T-helper 1 cell treated with Interleukin-12 subunit alpha and Interleukin-12 subunit beta and Interleukin-4 antibody, amounts not matched to agents 30 μg/mL and 1 μg/mL, for 36 hours (primary cell): ENCODE measurements at regions not wholly inside any gene's neighbourhood (a gene's known extent, or its start where the extent isn't known, plus 50 kb on each side); places are given as distances from the start of the nearest gene placed in this dataset.

Experiments used
- H3K27ac Mint-ChIP-seq: one replicate; pipeline ENCODE4 v1.8.0; 2021; ENCODE audit warnings: mild to moderate bottlenecking, mixed read lengths
- H3K27me3 Mint-ChIP-seq: one replicate; pipeline ENCODE4 v1.8.0; 2021; ENCODE audit warnings: low read depth, mixed read lengths
- H3K36me3 Mint-ChIP-seq: one replicate; pipeline ENCODE4 v1.8.0; 2021; ENCODE audit warnings: low read depth, mixed read lengths
- H3K4me1 Mint-ChIP-seq: one replicate; pipeline ENCODE4 v1.8.0; 2021; ENCODE audit warnings: low read depth, mixed read lengths
- H3K4me3 Mint-ChIP-seq: one replicate; pipeline ENCODE4 v1.8.0; 2021; ENCODE audit warnings: mild to moderate bottlenecking, moderate library complexity, mixed read lengths
- H3K9me3 Mint-ChIP-seq: one replicate; pipeline ENCODE4 v1.8.0; 2021; ENCODE audit warnings: mixed read lengths

DNA sequence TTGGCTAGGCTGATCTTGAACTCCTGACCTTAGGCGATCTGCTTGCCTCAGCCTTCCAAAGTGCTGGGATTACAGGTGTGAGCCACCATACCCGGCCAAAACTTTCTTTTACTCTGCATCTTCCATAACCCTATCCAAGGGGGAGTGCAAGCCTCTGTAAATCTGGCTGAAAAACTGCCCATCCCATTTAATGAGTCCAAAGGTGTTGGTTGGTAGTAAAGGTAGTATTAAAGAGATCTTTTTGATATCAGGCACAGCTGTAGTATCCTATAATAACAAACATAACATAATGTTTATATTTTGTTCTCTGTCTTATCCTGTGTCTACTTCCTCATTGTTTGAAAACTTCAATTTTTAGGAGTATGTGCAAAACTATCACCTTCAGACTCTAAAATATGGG is 559.8 kb upstream of the ATXN8OS start:
- H3K4me1 Mint-ChIP-seq: no peaks in the 10 kb centered on the region
- H3K4me3 Mint-ChIP-seq: no peak overlapping the region
- no peaks in the 10 kb centered on the region for H3K27me3 Mint-ChIP-seq
- no peaks in the 10 kb centered on the region for H3K36me3 Mint-ChIP-seq
- H3K9me3 Mint-ChIP-seq: no peaks in the 10 kb centered on the region
- H3K27ac Mint-ChIP-seq: no peak overlapping the region

- Mint-ChIP-seq H3K27me3 (no peaks in the 10 kb centered on the region), H3K4me3 (no peak overlapping the region), H3K4me1 (no peaks in the 10 kb centered on the region), H3K36me3 (no peaks in the 10 kb centered on the region), H3K27ac (no peak overlapping the region), H3K9me3 (no peaks in the 10 kb centered on the region)
Measured at GRCh38 chr13:69545551-69545950, 562.1 kb upstream of the ATXN8OS start.

DNA sequence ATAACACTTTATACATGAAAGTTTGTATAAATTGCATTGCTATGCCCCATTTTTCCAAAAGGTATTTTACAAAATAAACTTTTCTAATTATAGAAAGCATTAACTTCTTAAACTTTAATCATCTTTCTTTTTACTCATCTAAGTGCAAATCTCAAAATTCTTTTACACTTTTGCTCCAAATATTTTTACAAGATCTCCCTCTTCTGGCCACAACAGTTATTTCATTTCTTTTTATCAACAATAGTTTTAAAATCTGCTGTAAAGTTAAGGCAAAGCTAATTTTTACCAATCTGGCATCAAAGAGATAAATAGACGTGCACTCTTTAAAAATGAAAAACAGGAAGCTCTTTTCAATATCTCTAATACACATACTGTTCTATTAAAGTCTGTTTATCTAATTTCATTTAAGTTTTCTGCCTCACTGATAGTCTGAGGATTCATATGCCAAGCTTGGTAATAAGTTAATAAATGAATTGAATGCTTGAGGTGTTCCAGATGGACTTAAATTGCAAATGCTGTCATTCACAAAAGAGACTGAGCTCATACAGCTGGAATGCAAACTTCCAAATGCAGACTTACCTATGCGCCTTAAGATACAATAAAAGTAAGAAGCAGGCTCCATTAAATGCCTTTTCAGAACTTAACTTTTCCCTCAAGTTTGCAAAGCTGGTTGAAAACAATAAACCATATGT is 583.0 kb upstream of the ATXN8OS start:
- no peaks in the 10 kb centered on the region for H3K9me3 Mint-ChIP-seq
- no peak overlapping the region for H3K4me3 Mint-ChIP-seq
- H3K27ac Mint-ChIP-seq: no peak overlapping the region
- H3K36me3 Mint-ChIP-seq: no peaks in the 10 kb centered on the region
- H3K27me3 Mint-ChIP-seq: no peaks in the 10 kb centered on the region
- H3K4me1 Mint-ChIP-seq: no peaks in the 10 kb centered on the region

GRCh38 chr13:69496981-69497380 is 610.6 kb upstream of the ATXN8OS start:
- H3K36me3 Mint-ChIP-seq: no peaks in the 10 kb centered on the region
- peaks cover 6% of the 10 kb centered on the region for H3K9me3 Mint-ChIP-seq
- no peak overlapping the region for H3K27ac Mint-ChIP-seq
- H3K4me1 Mint-ChIP-seq: no peaks in the 10 kb centered on the region
- no peaks in the 10 kb centered on the region for H3K27me3 Mint-ChIP-seq
- no peak overlapping the region for H3K4me3 Mint-ChIP-seq

GRCh38 chr13:69495096-69495495 is 612.5 kb upstream of the ATXN8OS start:
- no peaks in the 10 kb centered on the region for H3K27me3 Mint-ChIP-seq

GRCh38 chr13:69487576-69487975 is 620.0 kb upstream of the ATXN8OS start:
- peaks cover 21% of the 10 kb centered on the region for H3K9me3 Mint-ChIP-seq
- H3K27ac Mint-ChIP-seq: no peak overlapping the region
- H3K36me3 Mint-ChIP-seq: no peaks in the 10 kb centered on the region
- H3K4me3 Mint-ChIP-seq: no peak overlapping the region
- no peaks in the 10 kb centered on the region for H3K27me3 Mint-ChIP-seq
- no peaks in the 10 kb centered on the region for H3K4me1 Mint-ChIP-seq

More at GRCh38 chr13:69495096-69495495, 612.5 kb upstream of the ATXN8OS start:
- peaks cover 7% of the 10 kb centered on the region for H3K9me3 Mint-ChIP-seq
- H3K4me1 Mint-ChIP-seq: no peaks in the 10 kb centered on the region
- H3K27ac Mint-ChIP-seq: no peak overlapping the region
- no peaks in the 10 kb centered on the region for H3K36me3 Mint-ChIP-seq
- no peak overlapping the region for H3K4me3 Mint-ChIP-seq

DNA sequence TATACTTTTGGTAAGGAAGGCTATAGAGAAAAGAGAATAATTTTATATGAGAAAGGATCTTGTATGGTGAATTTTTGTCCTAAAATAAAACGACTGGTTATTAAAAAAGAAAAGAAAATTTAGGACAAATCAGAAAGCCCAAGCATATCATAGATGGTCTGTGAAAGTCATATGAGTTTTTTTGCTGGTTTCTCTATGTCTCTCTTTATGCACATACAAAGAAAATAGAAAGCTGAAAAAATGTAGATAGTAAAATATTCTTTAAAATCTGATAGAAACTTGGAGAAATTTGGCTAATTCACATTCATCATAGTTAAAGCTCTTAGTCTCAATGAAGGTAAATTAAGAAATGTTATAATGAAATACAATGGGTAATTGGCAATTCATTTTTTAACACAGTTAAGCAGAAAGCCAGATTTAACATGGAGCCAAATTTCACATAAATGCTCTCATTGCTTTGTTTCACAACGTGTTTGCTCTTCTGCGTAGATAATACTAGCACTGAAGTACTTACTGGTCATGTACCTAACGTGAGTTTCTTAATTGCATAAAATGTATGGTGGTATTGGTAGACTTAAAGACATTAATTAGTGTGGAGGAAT is 621.5 kb upstream of the ATXN8OS start:
- no peaks in the 10 kb centered on the region for H3K36me3 Mint-ChIP-seq
- H3K4me1 Mint-ChIP-seq: no peaks in the 10 kb centered on the region
- no peaks in the 10 kb centered on the region for H3K27me3 Mint-ChIP-seq
- H3K4me3 Mint-ChIP-seq: no peak overlapping the region
- peaks cover 28% of the 10 kb centered on the region for H3K9me3 Mint-ChIP-seq
- no peak overlapping the region for H3K27ac Mint-ChIP-seq

DNA sequence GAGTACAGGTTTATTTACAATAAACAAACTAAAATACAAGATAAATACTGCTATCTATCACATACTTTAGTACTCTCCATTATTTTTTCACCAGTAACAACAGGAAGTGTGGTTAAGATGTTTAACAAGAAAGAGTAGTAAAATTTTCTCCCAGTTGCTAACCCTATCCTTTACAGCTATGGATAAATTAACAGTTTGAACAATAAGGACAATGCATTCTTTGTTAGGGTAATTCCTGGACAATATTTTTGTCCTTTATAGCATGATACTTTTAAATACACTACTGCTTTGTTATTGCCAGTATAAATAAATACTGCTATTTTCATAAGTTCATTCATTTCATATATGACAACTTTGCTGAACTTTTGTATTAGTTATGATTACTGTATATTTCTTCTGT is 630.2 kb upstream of the ATXN8OS start:
- Mint-ChIP-seq H3K4me3 (no peak overlapping the region), H3K27me3 (no peaks in the 10 kb centered on the region), H3K36me3 (no peaks in the 10 kb centered on the region), H3K4me1 (no peaks in the 10 kb centered on the region), H3K27ac (no peak overlapping the region), H3K9me3 (peaks cover 8% of the 10 kb centered on the region)

DNA sequence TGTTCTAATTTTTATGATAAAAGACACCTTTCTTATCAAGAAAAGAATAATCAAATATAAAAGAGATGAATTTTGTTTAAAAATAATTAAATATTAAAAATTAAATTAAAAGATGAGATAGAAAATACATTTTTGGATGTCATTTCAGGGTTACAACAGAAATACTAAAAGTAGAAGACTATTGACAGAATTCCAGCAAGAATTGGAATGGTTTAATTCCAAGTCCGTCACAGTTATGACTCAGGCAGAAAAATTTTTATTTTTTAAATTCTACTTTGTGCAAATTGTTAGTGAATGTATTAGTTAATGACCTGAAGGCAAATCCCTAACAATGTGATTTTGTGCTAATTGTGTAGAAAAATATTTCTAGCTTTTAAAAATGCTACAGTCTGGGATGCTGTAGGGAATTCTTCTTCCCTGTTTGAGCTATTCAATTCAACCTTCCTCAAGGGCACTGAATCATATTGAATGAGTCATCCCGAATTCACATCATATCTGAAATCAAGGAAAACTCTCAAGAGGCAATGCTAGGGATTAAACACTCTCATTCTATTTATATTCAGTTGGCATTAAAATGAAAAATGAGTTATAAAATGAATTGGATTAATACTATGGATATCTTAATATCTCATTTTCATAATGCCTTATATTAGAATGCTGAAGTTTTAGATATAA is 633.5 kb upstream of the ATXN8OS start:
- Mint-ChIP-seq H3K9me3 (no peaks in the 10 kb centered on the region), H3K27me3 (no peaks in the 10 kb centered on the region), H3K4me1 (no peaks in the 10 kb centered on the region), H3K36me3 (no peaks in the 10 kb centered on the region), H3K4me3 (no peak overlapping the region), H3K27ac (no peak overlapping the region)

DNA sequence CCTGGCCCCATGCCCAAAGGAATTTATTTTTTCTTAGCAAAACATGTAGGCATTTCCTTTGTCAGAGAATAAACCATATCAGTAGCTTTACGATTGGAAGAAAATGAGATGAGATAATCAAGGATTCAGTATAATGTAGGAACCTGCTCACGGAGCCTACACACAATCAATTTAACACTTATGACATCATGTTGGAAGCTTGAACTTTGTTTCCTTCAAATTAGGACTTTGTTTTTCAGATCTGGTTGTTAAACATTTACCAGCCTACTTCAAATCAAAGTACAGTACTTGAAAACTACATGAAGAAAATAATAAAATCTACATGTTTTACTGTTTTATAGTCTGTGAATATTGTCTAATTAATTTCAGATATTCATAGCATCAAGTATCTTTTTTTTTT is 639.0 kb upstream of the ATXN8OS start:
- Mint-ChIP-seq H3K4me3 (no peak overlapping the region), H3K27ac (no peak overlapping the region), H3K4me1 (no peaks in the 10 kb centered on the region), H3K27me3 (no peaks in the 10 kb centered on the region), H3K36me3 (no peaks in the 10 kb centered on the region), H3K9me3 (peaks cover 14% of the 10 kb centered on the region)

DNA sequence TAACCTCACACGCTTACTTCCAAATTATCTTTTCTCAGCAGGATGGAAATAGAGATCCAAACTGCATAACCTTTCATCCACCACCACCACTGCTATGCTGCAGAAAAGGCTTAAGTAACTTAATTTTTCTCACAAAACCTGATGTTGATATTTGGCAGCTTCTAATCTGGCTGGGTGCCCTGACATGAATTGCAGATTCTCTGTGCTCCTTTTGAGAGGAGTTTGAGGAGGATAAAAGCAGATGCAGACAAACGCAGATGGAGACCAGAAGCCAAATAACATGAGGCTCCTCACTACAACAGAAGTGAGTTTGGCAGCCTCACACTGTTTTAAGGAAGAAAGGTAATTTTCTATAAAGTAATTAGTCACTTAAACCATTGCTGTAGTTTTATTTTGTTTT is 646.2 kb upstream of the ATXN8OS start:
- Mint-ChIP-seq H3K4me1 (no peaks in the 10 kb centered on the region), H3K4me3 (no peak overlapping the region), H3K27ac (no peak overlapping the region), H3K27me3 (no peaks in the 10 kb centered on the region), H3K36me3 (no peaks in the 10 kb centered on the region), H3K9me3 (peaks cover 24% of the 10 kb centered on the region)

DNA sequence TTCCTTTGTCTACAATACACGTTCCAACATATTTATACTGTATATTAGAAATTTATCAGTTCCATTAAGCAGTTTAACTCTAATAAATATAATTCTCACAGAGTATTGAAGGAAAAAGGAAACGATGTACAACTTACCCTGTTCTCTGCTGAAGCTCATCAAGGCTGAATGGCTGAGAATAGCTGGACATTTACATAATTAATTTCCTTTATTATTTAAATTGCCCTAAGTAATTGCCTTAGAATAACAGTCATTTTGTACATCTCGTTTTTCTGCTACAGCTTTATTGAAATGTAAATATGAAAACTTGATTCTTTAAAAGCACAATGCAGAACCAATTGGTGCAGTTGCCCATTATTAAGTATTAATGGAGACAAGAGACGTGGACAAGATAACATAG is 648.3 kb upstream of the ATXN8OS start:
- Mint-ChIP-seq H3K27me3 (no peaks in the 10 kb centered on the region), H3K4me3 (no peak overlapping the region), H3K4me1 (no peaks in the 10 kb centered on the region), H3K36me3 (no peaks in the 10 kb centered on the region), H3K9me3 (peaks cover 16% of the 10 kb centered on the region), H3K27ac (no peak overlapping the region)

DNA sequence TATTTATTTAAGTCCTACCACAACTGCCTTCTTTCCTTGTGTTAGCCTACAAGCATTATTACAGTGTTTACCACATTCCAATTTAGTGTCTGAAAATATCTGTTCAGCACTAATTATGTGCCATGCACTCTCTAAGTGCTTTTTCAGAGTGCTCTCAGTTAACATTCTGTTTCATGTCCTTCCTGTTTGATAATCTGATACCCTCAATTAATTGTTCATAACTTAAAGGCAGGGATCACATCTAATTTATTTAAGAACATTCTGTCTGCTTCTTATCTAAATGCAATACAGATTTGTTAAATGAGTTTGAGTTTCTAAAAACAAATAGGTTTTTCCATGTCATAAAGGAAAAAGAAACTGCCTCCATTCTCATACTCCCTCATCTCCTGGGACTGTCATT is 649.6 kb upstream of the ATXN8OS start:
- Mint-ChIP-seq H3K9me3 (peaks cover 12% of the 10 kb centered on the region), H3K4me1 (no peaks in the 10 kb centered on the region), H3K27ac (no peak overlapping the region), H3K4me3 (no peak overlapping the region), H3K27me3 (no peaks in the 10 kb centered on the region), H3K36me3 (no peaks in the 10 kb centered on the region)

DNA sequence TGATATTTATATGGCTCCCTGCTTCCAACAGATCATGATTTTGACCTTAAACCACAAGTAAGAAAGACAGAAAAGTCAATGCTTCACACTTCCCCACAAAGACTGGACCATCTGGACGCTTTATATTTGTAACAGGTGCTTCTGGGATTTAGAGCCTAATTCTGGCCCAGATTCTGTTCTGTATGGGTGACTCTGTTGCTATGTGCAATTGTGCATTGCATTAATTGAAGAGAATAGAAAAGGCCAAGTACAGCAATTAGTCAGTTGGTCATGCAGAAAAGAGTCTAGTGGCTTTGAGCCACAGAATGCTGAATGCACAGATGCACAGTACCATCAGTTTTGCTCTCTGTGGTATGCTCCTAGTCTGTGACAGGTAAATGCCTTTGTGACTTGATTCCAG is 657.4 kb upstream of the ATXN8OS start:
- H3K27ac Mint-ChIP-seq: no peak overlapping the region

DNA sequence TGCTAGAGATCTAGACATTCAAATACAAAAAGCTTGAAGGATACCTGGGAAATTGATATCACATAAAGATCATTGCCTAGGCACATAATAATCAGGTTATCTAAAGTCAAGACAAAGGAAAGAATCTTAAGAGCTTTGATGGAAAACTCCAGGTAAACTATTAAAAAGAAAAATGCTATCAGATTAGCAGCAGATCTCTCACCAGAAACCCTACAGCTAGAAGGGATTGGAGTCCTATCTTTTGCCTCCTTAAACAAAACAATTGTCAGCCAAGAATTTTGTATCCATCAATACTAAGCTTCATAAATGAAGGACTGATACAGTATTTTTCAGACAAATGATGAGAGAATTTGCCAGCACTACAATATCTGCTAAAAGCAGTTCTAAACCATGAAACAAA is 682.4 kb upstream of the ATXN8OS start:
- H3K4me1 Mint-ChIP-seq: no peaks in the 10 kb centered on the region
- H3K27ac Mint-ChIP-seq: no peak overlapping the region
- peaks cover 71% of the 10 kb centered on the region for H3K9me3 Mint-ChIP-seq
- no peaks in the 10 kb centered on the region for H3K27me3 Mint-ChIP-seq
- no peak overlapping the region for H3K4me3 Mint-ChIP-seq
- H3K36me3 Mint-ChIP-seq: no peaks in the 10 kb centered on the region

More for the DNA sequence above, 657.4 kb upstream of the ATXN8OS start:
- Mint-ChIP-seq H3K9me3 (peaks cover 11% of the 10 kb centered on the region), H3K36me3 (no peaks in the 10 kb centered on the region), H3K4me3 (no peak overlapping the region), H3K4me1 (no peaks in the 10 kb centered on the region), H3K27me3 (no peaks in the 10 kb centered on the region)
